Fibroblast of lung (primary cell): ENCODE measurements at regions not wholly inside any gene's neighbourhood (a gene's known extent, or its start where the extent isn't known, plus 50 kb on each side); places are given as distances from the start of the nearest gene placed in this dataset.

Experiments
- DNase-seq, 2 donors: peaks; one replicate each; pipeline versions ENCODE4 v3.0.0 to v3.0.0-alpha.2; 2010; ENCODE audit warnings: low read depth in 2 of 2
- H2AFZ ChIP-seq: 2 replicates; pipeline ENCODE4 v1.5.1; 2012; ENCODE audit warnings: low read length, control low read depth, inconsistent platforms
- H3K27ac ChIP-seq: 2 replicates; pipeline ENCODE4 v1.5.1; 2011; ENCODE audit warnings: low read length, control low read depth; ENCODE audit not compliant: insufficient read depth
- H3K27me3 ChIP-seq: 2 replicates; pipeline ENCODE4 v1.5.1; 2011; ENCODE audit warnings: mild to moderate bottlenecking, low read length; ENCODE audit not compliant: control insufficient read depth, insufficient read depth
- H3K36me3 ChIP-seq: 2 replicates; pipeline ENCODE4 v1.5.1; 2011; ENCODE audit warnings: low read length; ENCODE audit not compliant: control insufficient read depth, insufficient read depth
- H3K4me1 ChIP-seq: 2 replicates; pipeline ENCODE4 v1.5.1; 2011; ENCODE audit warnings: low read length; ENCODE audit not compliant: control insufficient read depth, insufficient read depth; ENCODE audit errors: extremely low read depth
- H3K4me2 ChIP-seq: 2 replicates; pipeline ENCODE4 v1.5.1; 2011; ENCODE audit warnings: low read length, control low read depth; ENCODE audit not compliant: insufficient read depth; ENCODE audit errors: extremely low read depth
- H3K4me3 ChIP-seq, 4 experiments: fragments of 200-600 bp in 1 of 4; sonication (generic) in 1 of 4; replicated peaks in 1 of 4; 2 replicates each; pipeline ENCODE4 v1.5.1; 2011 to 2016; ENCODE audit warnings: low read length in 4 of 4, low read depth in 3 of 4, mild to moderate bottlenecking in 3 of 4, control low read depth in 2 of 4, inconsistent platforms in 1 of 4, mixed read lengths in 1 of 4; ENCODE audit not compliant: insufficient read depth in 1 of 4; ENCODE audit errors: control extremely low read depth in 1 of 4
- H3K79me2 ChIP-seq: 2 replicates; pipeline ENCODE4 v1.5.1; 2012; ENCODE audit warnings: mild to moderate bottlenecking, low read length, inconsistent platforms; ENCODE audit not compliant: control insufficient read depth, insufficient read depth
- H3K9ac ChIP-seq: 2 replicates; pipeline ENCODE4 v1.5.1; 2011; ENCODE audit warnings: mild to moderate bottlenecking, low read length, control low read depth; ENCODE audit not compliant: insufficient read depth
- H3K9me3 ChIP-seq: 2 replicates; pipeline ENCODE4 v1.5.1; 2012; ENCODE audit warnings: low read depth, low read length; ENCODE audit not compliant: control insufficient read depth, insufficient read depth
- H4K20me1 ChIP-seq: 2 replicates; pipeline ENCODE4 v1.5.1; 2011; ENCODE audit warnings: low read length; ENCODE audit not compliant: control insufficient read depth, insufficient read depth; ENCODE audit errors: extremely low read depth
- CTCF ChIP-seq, 2 donors: IDR thresholded peaks in 1 of 2; conservative IDR thresholded peaks in 1 of 2; 1 replicate in 1 of 2; 2 replicates in 1 of 2; pipeline ENCODE4 v1.5.1; 2011 to 2012; ENCODE audit warnings: low read length in 2 of 2, control low read depth in 1 of 2, inconsistent platforms in 1 of 2, low read depth in 1 of 2, mild to moderate bottlenecking in 1 of 2
- EZH2 ChIP-seq: IDR thresholded peaks from 2 replicates; pipeline ENCODE4 v1.5.1; 2012; ENCODE audit warnings: low read length, control low read depth, mild to moderate bottlenecking; ENCODE audit errors: missing control alignments

- DNase-seq, result no peak
- Histone ChIP-seq H3K27me3 (peaks cover 4% of the 10 kb centered on the region), H3K79me2 (no peaks in the 10 kb centered on the region), H4K20me1 (no peaks in the 10 kb centered on the region), H3K9ac (no peak overlapping the region), H3K4me1 (no peaks in the 10 kb centered on the region), H3K36me3 (no peaks in the 10 kb centered on the region), H2AFZ (no peak overlapping the region), H3K27ac (no peak overlapping the region), H3K9me3 (no peaks in the 10 kb centered on the region), H3K4me2 (no peak overlapping the region), H3K4me3 (no peak overlapping the region)
- no peak for TF ChIP-seq CTCF (conservative IDR thresholded peaks at IDR 0.05 in 1 of 2, IDR thresholded peaks at IDR 0.05 in 1 of 2; ENCODE audit: low read depth in 1 of 2, low read length in 2 of 2)
- TF ChIP-seq EZH2, result no peak
Observed at GRCh38 chr7:32314761-32315160, 175.4 kb downstream of the LSM5 start.

GRCh38 chr7:32301427-32301826 lies 188.8 kb downstream of the LSM5 start:
- Histone ChIP-seq H3K79me2 (no peaks in the 10 kb centered on the region), H4K20me1 (no peaks in the 10 kb centered on the region), H3K9me3 (no peaks in the 10 kb centered on the region), H2AFZ (no peak overlapping the region), H3K4me3 (no peak overlapping the region), H3K36me3 (no peaks in the 10 kb centered on the region), H3K4me2 (no peak overlapping the region), H3K27ac (no peak overlapping the region), H3K9ac (no peak overlapping the region), H3K27me3 (peaks cover 17% of the 10 kb centered on the region), H3K4me1 (peaks cover 2% of the 10 kb centered on the region)
- DNase-seq, result no peak
- TF ChIP-seq EZH2 (no peak), CTCF (conservative IDR thresholded peaks at IDR 0.05 in 1 of 2, IDR thresholded peaks at IDR 0.05 in 1 of 2; ENCODE audit: low read depth in 1 of 2, low read length in 2 of 2) (no peak)

GRCh38 chr7:32299133-32299702 lies 191.0 kb downstream of the LSM5 start:
- no peaks in the 10 kb centered on the region for H3K36me3 ChIP-seq
- no peak overlapping the region for H3K9ac ChIP-seq
- peak overlapping the region; percentile 54 for H3K4me2 ChIP-seq
- no peaks in the 10 kb centered on the region for H4K20me1 ChIP-seq
- H3K79me2 ChIP-seq, result no peaks in the 10 kb centered on the region
- no peaks in the 10 kb centered on the region for H3K9me3 ChIP-seq
- peak overlapping the region; percentile 7 for H2AFZ ChIP-seq
- H3K27ac ChIP-seq, result no peak overlapping the region
- TF ChIP-seq EZH2 (peak; percentile 5), CTCF (conservative IDR thresholded peaks at IDR 0.05 in 1 of 2, IDR thresholded peaks at IDR 0.05 in 1 of 2; ENCODE audit: low read depth in 1 of 2, low read length in 2 of 2) (no peak)
- DNase-seq, result peak in 1 of 2 donors; percentile 4
- peak overlapping the region in 3 of 4 experiments; percentile 10 to 38 (median 19) for H3K4me3 ChIP-seq
- H3K27me3 ChIP-seq, result peaks cover 17% of the 10 kb centered on the region
- peaks cover 2% of the 10 kb centered on the region for H3K4me1 ChIP-seq
